GM12892 (cell line): ENCODE measurements at regions not wholly inside any gene's neighbourhood (a gene's known extent, or its start where the extent isn't known, plus 50 kb on each side); places are given as distances from the start of the nearest gene placed in this dataset.

Source experiments
- POLR2A ChIP-seq: IDR thresholded peaks from 2 replicates; pipeline ENCODE4 v1.6.1; 2011; ENCODE audit warnings: low read depth, low read length, control low read depth
- TAF1 ChIP-seq: IDR thresholded peaks from 2 replicates; pipeline ENCODE4 v1.6.1; 2011; ENCODE audit warnings: low read depth, mild to moderate bottlenecking, control low read depth, low read length, borderline replicate concordance

GRCh38 chr2:175244697-175245096 lies 63.2 kb upstream of the ATP5MC3 start:
- no peak for TF ChIP-seq TAF1
- no peak for TF ChIP-seq POLR2A
